Endodermal cell (in vitro differentiated cells): ENCODE measurements at regions not wholly inside any gene's neighbourhood (a gene's known extent, or its start where the extent isn't known, plus 50 kb on each side); places are given as distances from the start of the nearest gene placed in this dataset.

ENCODE experiments used
- DNase-seq: peaks from one replicate; pipeline ENCODE4 v3.0.0-alpha.2; 2017
- H3K27ac ChIP-seq: 2 replicates; pipeline ENCODE4 v1.5.1; 2013; ENCODE audit warnings: mild to moderate bottlenecking, low read depth, low read length, moderate library complexity
- H3K27me3 ChIP-seq: 2 replicates; pipeline ENCODE4 v1.6.1; 2013; ENCODE audit warnings: mild to moderate bottlenecking, low read length, moderate library complexity; ENCODE audit not compliant: insufficient read depth, control insufficient read depth, poor library complexity, severe bottlenecking
- H3K36me3 ChIP-seq: 2 replicates; pipeline ENCODE4 v1.7.0; 2013; ENCODE audit warnings: mild to moderate bottlenecking, low read length, moderate library complexity; ENCODE audit not compliant: control insufficient read depth, insufficient read depth
- H3K4me1 ChIP-seq: one replicate; pipeline ENCODE4 v1.7.0; 2013; ENCODE audit warnings: low read length; ENCODE audit not compliant: control insufficient read depth, insufficient read depth
- H3K4me3 ChIP-seq: 2 replicates; pipeline ENCODE4 v1.5.1; 2013; ENCODE audit warnings: mild to moderate bottlenecking, low read length, moderate library complexity
- H3K9ac ChIP-seq: 2 replicates; pipeline ENCODE4 v1.6.1; 2013; ENCODE audit warnings: mild to moderate bottlenecking, low read length, moderate library complexity; ENCODE audit not compliant: poor library complexity, severe bottlenecking; ENCODE audit errors: extremely low read depth
- H3K9me3 ChIP-seq: 2 replicates; pipeline ENCODE4 v1.6.1; 2013; ENCODE audit warnings: mild to moderate bottlenecking, low read length, moderate library complexity; ENCODE audit not compliant: control insufficient read depth
- H3K27ac Mint-ChIP-seq: 2 replicates; pipeline ENCODE4 v1.8.0; 2020; ENCODE audit warnings: mixed read lengths
- H3K27me3 Mint-ChIP-seq: 2 replicates; pipeline ENCODE4 v1.8.0; 2021; ENCODE audit warnings: mild to moderate bottlenecking, mixed read lengths; ENCODE audit not compliant: insufficient read depth
- H3K36me3 Mint-ChIP-seq: 2 replicates; pipeline ENCODE4 v1.8.0; 2020; ENCODE audit warnings: low read depth, mixed read lengths
- H3K4me1 Mint-ChIP-seq: 2 replicates; pipeline ENCODE4 v1.8.0; 2020; ENCODE audit warnings: mixed read lengths
- H3K4me3 Mint-ChIP-seq: 2 replicates; pipeline ENCODE4 v1.8.0; 2020; ENCODE audit warnings: mild to moderate bottlenecking, moderate library complexity, mixed read lengths
- H3K9me3 Mint-ChIP-seq: 2 replicates; pipeline ENCODE4 v1.8.0; 2020; ENCODE audit warnings: mild to moderate bottlenecking, mixed read lengths
- CTCF ChIP-seq: fragments of 200-600 bp; sonication (generic); conservative IDR thresholded peaks from 2 replicates; pipeline ENCODE4 v1.5.0; 2021; ENCODE audit warnings: antibody characterized with exemption, mild to moderate bottlenecking
- WGBS, 2 experiments: methylation state at CpG; one replicate each; pipeline versions ENCODE4 v1.1.5 to v1.1.7; 2013; ENCODE audit warnings: missing lambda C conversion rate in 2 of 2, mixed read lengths in 1 of 2; ENCODE audit not compliant: insufficient coverage in 1 of 2, insufficient read length in 1 of 2; 5-methylcytosine and 5-hydroxymethylcytosine counted together

- Mint-ChIP-seq H3K27me3 (peaks cover 37% of the 10 kb centered on the region), H3K27ac (no peak overlapping the region)
These were observed 114.4 kb upstream of the EGLN3 start for GRCh38 chr14:34065236-34065635.

GRCh38 chr14:34064349-34064748 lies 113.5 kb upstream of the EGLN3 start:
- Mint-ChIP-seq H3K27ac (no peak overlapping the region), H3K27me3 (peaks cover 42% of the 10 kb centered on the region), H3K9me3 (no peaks in the 10 kb centered on the region), H3K4me1 (peaks cover 6% of the 10 kb centered on the region), H3K36me3 (no peaks in the 10 kb centered on the region), H3K4me3 (no peak overlapping the region)
- DNase-seq = no peak
- Histone ChIP-seq H3K4me3 (no peak overlapping the region), H3K9ac (no peak overlapping the region), H3K27me3 (peaks cover 15% of the 10 kb centered on the region), H3K4me1 (no peaks in the 10 kb centered on the region), H3K9me3 (no peaks in the 10 kb centered on the region), H3K27ac (no peak overlapping the region), H3K36me3 (no peaks in the 10 kb centered on the region)
- peak; percentile 17 for TF ChIP-seq CTCF
- WGBS, 2 experiments = 66 to 100% methylated on average over 2 to 3 of the region's 4 CpGs

More at GRCh38 chr14:34065236-34065635, 114.4 kb upstream of the EGLN3 start:
- Mint-ChIP-seq H3K4me3 (no peak overlapping the region), H3K4me1 (peaks cover 6% of the 10 kb centered on the region), H3K36me3 (no peaks in the 10 kb centered on the region), H3K9me3 (no peaks in the 10 kb centered on the region)
- no peak overlapping the region for H3K9ac ChIP-seq
- H3K36me3 ChIP-seq = no peaks in the 10 kb centered on the region
- H3K27ac ChIP-seq = no peak overlapping the region
- TF ChIP-seq CTCF = no peak
- no peaks in the 10 kb centered on the region for H3K9me3 ChIP-seq
- WGBS, 2 experiments = 93 to 100% methylated on average over 3 to 4 of the region's 4 CpGs
- DNase-seq = no peak
- H3K27me3 ChIP-seq = peaks cover 13% of the 10 kb centered on the region
- H3K4me3 ChIP-seq = no peak overlapping the region
- no peaks in the 10 kb centered on the region for H3K4me1 ChIP-seq

- Histone ChIP-seq H3K4me3 (no peak overlapping the region), H3K9me3 (no peaks in the 10 kb centered on the region), H3K27ac (no peak overlapping the region), H3K9ac (no peak overlapping the region), H3K4me1 (no peaks in the 10 kb centered on the region), H3K36me3 (no peaks in the 10 kb centered on the region), H3K27me3 (peaks cover 21% of the 10 kb centered on the region)
- WGBS, 2 experiments = 82 to 83% methylated on average over 7 to 9 of the region's 9 CpGs
- Mint-ChIP-seq H3K36me3 (no peaks in the 10 kb centered on the region), H3K4me1 (peaks cover 6% of the 10 kb centered on the region), H3K9me3 (no peaks in the 10 kb centered on the region), H3K27ac (no peak overlapping the region), H3K27me3 (peaks cover 48% of the 10 kb centered on the region), H3K4me3 (no peak overlapping the region)
- TF ChIP-seq CTCF = no peak
- DNase-seq = no peak
These were observed 112.7 kb upstream of the EGLN3 start for GRCh38 chr14:34063470-34064164.
